Esophagus (tissue), 2 donors: ENCODE measurements at regions not wholly inside any gene's neighbourhood (a gene's known extent, or its start where the extent isn't known, plus 50 kb on each side); places are given as distances from the start of the nearest gene placed in this dataset.

Experiments
- H3K27ac ChIP-seq, 2 donors: one replicate each; pipeline ENCODE4 v1.5.1; 2013; ENCODE audit warnings: low read depth in 2 of 2, mild to moderate bottlenecking in 2 of 2, inconsistent platforms in 1 of 2, low read length in 1 of 2, moderate library complexity in 1 of 2
- H3K27me3 ChIP-seq, 2 donors: one replicate each; pipeline ENCODE4 v1.6.1; 2013; ENCODE audit warnings: low read length in 2 of 2, control low read depth in 1 of 2, mild to moderate bottlenecking in 1 of 2; ENCODE audit not compliant: insufficient read depth in 2 of 2, control insufficient read depth in 1 of 2
- H3K36me3 ChIP-seq, 2 donors: one replicate each; pipeline ENCODE4 v1.6.1; 2013; ENCODE audit warnings: low read length in 1 of 2; ENCODE audit not compliant: control insufficient read depth in 2 of 2, insufficient read depth in 2 of 2
- H3K4me1 ChIP-seq, 2 donors: one replicate each; pipeline ENCODE4 v1.6.1; 2013; ENCODE audit warnings: low read length in 1 of 2; ENCODE audit not compliant: control insufficient read depth in 2 of 2, insufficient read depth in 2 of 2
- H3K4me3 ChIP-seq, 2 donors: one replicate each; pipeline ENCODE4 v1.5.1; 2013; ENCODE audit warnings: low read length in 2 of 2, mild to moderate bottlenecking in 2 of 2, low read depth in 1 of 2, moderate library complexity in 1 of 2
- H3K9me3 ChIP-seq, 2 donors: one replicate each; pipeline ENCODE4 v1.6.1; 2013; ENCODE audit warnings: mild to moderate bottlenecking in 2 of 2, low read depth in 1 of 2, low read length in 1 of 2, moderate library complexity in 1 of 2; ENCODE audit not compliant: control insufficient read depth in 2 of 2, insufficient read depth in 1 of 2
- WGBS, 2 donors: extraction: QIAGEN DNeasy Blood & Tissue Kit; methylation state at CpG; one replicate each; pipeline ENCODE4 v1.1.7; 2013; 5-methylcytosine and 5-hydroxymethylcytosine counted together
- donor health status: healthy with polysubstance abuse.
- donor health status: Bipolar disorder and iron deficiency.

DNA sequence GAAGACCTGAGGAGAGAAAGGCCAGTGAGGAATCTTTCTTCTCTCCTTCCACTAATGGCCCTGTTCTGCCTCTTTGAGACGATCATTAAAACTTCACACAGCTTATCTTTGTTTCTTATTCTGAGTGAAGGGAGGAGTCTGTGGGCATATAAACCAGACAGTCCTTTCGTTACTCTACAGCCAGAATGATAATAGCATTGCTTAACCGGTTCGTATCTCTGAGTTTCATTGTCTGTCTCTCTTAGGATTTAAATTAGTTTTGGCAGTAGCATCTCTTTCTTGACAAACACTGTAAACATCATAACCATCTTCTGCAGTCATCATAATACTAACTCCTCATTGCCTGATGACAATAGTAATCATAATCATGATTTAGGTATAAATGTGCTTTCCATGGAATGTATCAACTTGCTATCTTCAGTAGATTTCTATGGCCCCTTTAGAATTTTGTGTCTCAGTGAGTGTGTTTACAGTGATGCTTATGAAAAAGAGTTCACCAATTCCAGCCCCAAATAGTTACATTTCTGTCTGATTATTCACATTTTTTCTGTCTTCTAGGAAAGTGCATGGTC is 618.8 kb upstream of the KLF4 start:
- H3K9me3 ChIP-seq = no peaks in the 10 kb centered on the region
- H3K4me3 ChIP-seq = no peak overlapping the region
- H3K36me3 ChIP-seq = no peaks in the 10 kb centered on the region
- WGBS, 2 donors = 51 to 62% methylated on average over 4 of the region's 4 CpGs
- H3K27ac ChIP-seq = no peak overlapping the region
- H3K4me1 ChIP-seq = peaks cover 0 to 2% of the 10 kb centered on the region in 2 donors
- H3K27me3 ChIP-seq = no peaks in the 10 kb centered on the region

DNA sequence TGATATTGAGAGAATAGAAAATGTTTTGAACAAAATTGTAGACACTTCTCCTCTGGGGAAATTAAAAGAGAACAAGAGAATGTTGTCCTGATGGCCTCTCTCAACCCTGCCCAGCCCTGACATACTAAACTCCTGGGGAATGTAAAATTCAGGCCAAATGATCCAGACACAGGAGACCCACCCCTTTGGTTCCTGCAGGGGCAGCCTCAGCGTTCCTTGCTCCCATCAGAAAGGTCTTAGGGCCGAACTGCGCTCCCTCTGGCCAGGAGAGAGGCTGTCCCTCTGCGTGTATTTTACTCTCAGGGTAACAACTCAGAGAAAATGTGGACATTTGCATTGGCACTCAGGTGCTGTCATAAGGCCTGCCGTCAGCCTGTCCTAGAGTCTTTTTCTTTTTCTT is 616.3 kb upstream of the KLF4 start:
- WGBS, 2 donors = 67 to 76% methylated on average over 5 of the region's 5 CpGs
- Histone ChIP-seq H3K36me3 (no peaks in the 10 kb centered on the region), H3K9me3 (no peaks in the 10 kb centered on the region), H3K4me3 (no peak overlapping the region), H3K27me3 (no peaks in the 10 kb centered on the region), H3K4me1 (peaks cover 0 to 2% of the 10 kb centered on the region in 2 donors), H3K27ac (no peak overlapping the region)

DNA sequence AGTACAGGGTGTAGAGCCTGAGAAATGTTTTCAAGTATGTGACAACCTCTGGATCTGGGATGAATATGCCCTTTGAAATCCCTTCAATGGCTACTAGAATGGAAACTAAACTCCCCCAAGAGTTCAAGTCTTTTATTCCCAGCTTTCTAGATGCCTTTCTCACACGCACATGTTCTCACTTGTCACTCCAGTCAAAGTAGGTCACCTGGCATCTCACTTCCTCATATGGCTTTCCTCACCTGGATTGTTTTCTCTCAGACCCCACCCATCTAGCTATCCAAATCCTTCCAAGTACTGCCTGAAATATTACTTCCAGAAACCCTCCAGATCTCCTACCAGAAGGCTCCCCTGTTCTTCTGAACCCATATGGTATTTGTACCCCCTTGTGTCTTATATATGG is 615.4 kb upstream of the KLF4 start:
- WGBS, 2 donors = 56 to 67% methylated on average over 1 of the region's 1 CpG
- Histone ChIP-seq H3K36me3 (no peaks in the 10 kb centered on the region), H3K9me3 (no peaks in the 10 kb centered on the region), H3K27me3 (no peaks in the 10 kb centered on the region), H3K4me3 (no peak overlapping the region), H3K27ac (peak overlapping the region in 1 of 2 donors; percentile 33), H3K4me1 (no peaks in the 10 kb centered on the region)

DNA sequence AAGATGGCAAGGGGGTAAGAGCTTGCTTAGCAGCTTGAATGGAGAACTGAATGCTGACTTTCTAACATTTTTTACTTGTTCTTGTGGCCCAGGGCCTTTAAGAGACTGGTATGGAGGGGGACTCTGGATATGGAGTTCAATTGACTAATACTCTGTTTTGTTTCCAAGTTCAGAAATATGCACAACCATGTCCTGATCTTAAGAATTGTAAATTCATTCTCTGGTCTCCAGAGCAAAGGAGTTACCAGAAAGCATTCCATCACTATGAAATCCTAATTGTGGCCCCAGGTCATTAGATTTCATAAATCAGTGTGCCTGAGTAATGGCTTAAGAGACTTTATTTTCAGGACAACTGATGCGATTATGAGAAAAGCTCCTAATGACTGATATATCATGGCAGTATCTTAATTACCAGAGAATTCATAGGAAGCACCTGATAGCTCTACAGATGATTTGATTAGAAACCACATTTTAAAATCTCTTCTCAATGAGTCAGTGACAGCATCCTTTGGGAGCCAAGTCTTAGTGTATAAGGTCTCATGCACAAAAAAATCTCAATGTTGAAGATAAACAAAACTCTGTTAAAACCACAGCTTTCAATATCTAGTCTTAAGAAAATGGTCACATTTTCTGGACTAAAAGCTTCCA is 613.6 kb upstream of the KLF4 start:
- Histone ChIP-seq H3K27ac (no peak overlapping the region), H3K36me3 (no peaks in the 10 kb centered on the region), H3K9me3 (no peaks in the 10 kb centered on the region), H3K27me3 (no peaks in the 10 kb centered on the region), H3K4me1 (no peaks in the 10 kb centered on the region), H3K4me3 (no peak overlapping the region)
- 62 to 68% methylated on average over 1 of the region's 1 CpG for WGBS, 2 donors

DNA sequence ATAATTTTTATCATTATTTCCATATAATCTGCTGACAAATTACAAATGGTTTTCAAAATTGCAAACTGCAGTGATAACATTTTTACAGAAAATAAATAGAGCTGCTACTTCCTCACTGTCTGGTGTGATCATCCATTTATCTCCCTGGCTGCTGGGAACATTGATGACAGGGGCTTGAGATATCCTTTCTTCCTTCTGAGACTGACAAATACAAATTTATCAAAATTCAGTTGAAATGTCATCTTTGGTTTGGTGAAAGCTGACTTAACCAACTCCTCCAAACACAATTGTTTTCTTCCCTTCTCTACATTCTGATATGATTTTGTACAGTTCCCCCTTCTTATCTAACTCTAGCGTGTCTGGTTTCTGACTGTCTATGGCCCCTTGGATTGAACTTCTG is 611.8 kb upstream of the KLF4 start:
- no peaks in the 10 kb centered on the region for H3K27me3 ChIP-seq
- 80 to 89% methylated on average over 1 of the region's 1 CpG for WGBS, 2 donors
- no peak overlapping the region for H3K27ac ChIP-seq
- no peaks in the 10 kb centered on the region for H3K36me3 ChIP-seq
- peaks cover 0 to 3% of the 10 kb centered on the region in 2 donors for H3K4me1 ChIP-seq
- no peaks in the 10 kb centered on the region for H3K9me3 ChIP-seq
- no peak overlapping the region for H3K4me3 ChIP-seq

DNA sequence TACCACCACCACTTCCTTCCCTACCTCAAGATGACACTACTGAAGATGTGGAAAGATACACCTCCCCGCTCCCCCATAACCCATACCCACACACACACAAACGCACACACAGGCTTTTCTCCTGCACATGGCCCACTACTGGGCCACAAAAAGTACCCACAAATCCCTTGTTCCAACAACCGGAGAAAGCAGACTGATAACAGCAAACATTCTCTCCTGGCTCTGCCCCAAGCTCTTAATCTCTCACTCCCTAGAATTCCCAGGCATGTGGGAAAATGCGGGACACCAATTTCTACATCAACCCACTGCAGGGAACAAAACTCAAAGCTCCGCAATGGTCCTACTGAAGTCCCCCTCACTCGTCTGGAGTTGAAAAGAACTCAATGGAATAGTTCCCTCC is 611.0 kb upstream of the KLF4 start:
- Histone ChIP-seq H3K4me3 (peak overlapping the region in 1 of 2 donors; percentile 10), H3K36me3 (no peaks in the 10 kb centered on the region), H3K9me3 (no peaks in the 10 kb centered on the region), H3K4me1 (peaks cover 0 to 3% of the 10 kb centered on the region in 2 donors), H3K27ac (peak overlapping the region; percentile 55 to 79), H3K27me3 (no peaks in the 10 kb centered on the region)
- 61 to 67% methylated on average over 6 of the region's 6 CpGs for WGBS, 2 donors

DNA sequence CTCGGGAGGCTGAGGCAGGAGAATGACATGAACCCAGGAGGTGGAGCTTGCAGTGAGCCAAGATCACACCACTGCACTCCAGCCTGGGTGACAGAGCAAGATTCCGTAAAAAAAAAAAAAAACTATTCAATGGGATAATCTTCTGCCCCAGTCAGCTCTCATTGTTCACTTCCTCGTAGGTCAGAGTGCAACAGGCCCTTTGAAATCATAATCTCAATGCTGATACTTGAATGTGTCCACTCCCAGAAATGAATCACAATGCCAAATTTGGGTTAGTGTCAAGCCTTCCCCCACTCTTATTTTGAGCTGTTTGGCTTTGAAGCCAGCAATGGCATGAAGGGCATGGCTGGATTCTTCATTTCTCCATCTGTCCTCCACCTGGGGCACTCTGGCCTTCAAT is 610.3 kb upstream of the KLF4 start:
- Histone ChIP-seq H3K27me3 (no peaks in the 10 kb centered on the region), H3K36me3 (no peaks in the 10 kb centered on the region), H3K4me1 (peaks cover 0 to 3% of the 10 kb centered on the region in 2 donors), H3K27ac (peak overlapping the region; percentile 55 to 88), H3K9me3 (no peaks in the 10 kb centered on the region), H3K4me3 (peak overlapping the region in 1 of 2 donors; percentile 17)
- 57 to 67% methylated on average over 3 of the region's 3 CpGs for WGBS, 2 donors

DNA sequence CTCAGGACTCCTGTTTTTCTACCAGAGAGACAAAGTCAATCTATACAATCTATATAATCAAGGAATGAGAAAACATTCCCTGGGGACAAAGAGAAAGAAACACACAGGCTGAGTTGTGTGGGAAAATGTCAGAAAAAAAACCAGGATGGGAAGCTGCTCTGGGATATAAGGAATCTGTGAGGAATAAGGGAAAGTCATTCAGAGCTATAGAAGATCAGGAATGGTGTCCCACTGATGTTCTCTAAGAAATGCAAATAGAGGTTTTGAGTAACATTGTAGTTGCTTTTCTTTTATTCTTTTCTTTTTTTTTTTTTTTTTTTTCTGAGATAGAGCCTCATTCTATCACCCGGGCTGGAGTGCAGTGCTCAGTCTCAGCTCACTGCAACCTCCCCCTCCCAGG is 605.9 kb upstream of the KLF4 start:
- H3K36me3 ChIP-seq = no peaks in the 10 kb centered on the region
- H3K4me1 ChIP-seq = peaks cover 3% of the 10 kb centered on the region in 2 donors
- peaks cover 0 to 2% of the 10 kb centered on the region in 2 donors for H3K9me3 ChIP-seq
- H3K4me3 ChIP-seq = no peak overlapping the region
- no peak overlapping the region for H3K27ac ChIP-seq
- no peaks in the 10 kb centered on the region for H3K27me3 ChIP-seq
- 67 to 84% methylated on average over 1 of the region's 1 CpG for WGBS, 2 donors

DNA sequence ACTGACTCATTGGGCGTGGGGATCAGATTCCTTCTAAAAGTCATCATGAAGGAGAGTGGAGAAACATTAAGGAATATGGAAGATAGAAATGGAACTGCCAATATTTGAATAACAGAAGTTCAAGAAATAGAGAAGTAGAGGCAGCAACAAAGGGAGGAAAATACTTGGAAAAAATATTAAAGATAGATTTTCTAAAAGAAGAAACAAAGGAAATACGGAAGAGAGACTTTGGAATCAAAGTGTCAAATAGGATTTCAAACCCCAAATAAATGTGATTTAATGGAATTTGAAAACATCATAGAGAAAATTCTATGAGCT is 605.1 kb upstream of the KLF4 start:
- no peak overlapping the region for H3K4me3 ChIP-seq
- WGBS, 2 donors = 72 to 85% methylated on average over 2 of the region's 2 CpGs
- H3K4me1 ChIP-seq = peaks cover 3% of the 10 kb centered on the region in 2 donors
- peaks cover 0 to 2% of the 10 kb centered on the region in 2 donors for H3K9me3 ChIP-seq
- no peaks in the 10 kb centered on the region for H3K36me3 ChIP-seq
- H3K27me3 ChIP-seq = no peaks in the 10 kb centered on the region
- H3K27ac ChIP-seq = no peak overlapping the region
